CD14-positive monocyte (primary cell): ENCODE measurements at regions not wholly inside any gene's neighbourhood (a gene's known extent, or its start where the extent isn't known, plus 50 kb on each side); places are given as distances from the start of the nearest gene placed in this dataset.

ENCODE experiments used
- DNase-seq, 3 donors: peaks; one replicate each; pipeline ENCODE4 v3.0.0-alpha.2; 2011 to 2022
- H2AFZ ChIP-seq: 2 replicates; pipeline ENCODE4 v1.6.0; 2012; ENCODE audit warnings: mild to moderate bottlenecking, low read depth, low read length, inconsistent platforms; ENCODE audit not compliant: insufficient read depth, poor library complexity, severe bottlenecking
- H3K27ac ChIP-seq, 2 donors: 1 replicate in 1 of 2; 2 replicates in 1 of 2; pipeline ENCODE4 v1.5.1; 2012 to 2013; ENCODE audit warnings: low read length in 2 of 2, control low read depth in 1 of 2, inconsistent platforms in 1 of 2, low read depth in 1 of 2, mild to moderate bottlenecking in 1 of 2
- H3K27me3 ChIP-seq, 2 donors: one replicate each; pipeline versions ENCODE4 v1.6.0 to v1.6.1; 2011 to 2013; ENCODE audit warnings: low read length in 2 of 2; ENCODE audit not compliant: control insufficient read depth in 2 of 2, insufficient read depth in 2 of 2
- H3K36me3 ChIP-seq, 2 donors: replicated peaks in 1 of 2; 1 replicate in 1 of 2; 2 replicates in 1 of 2; pipeline versions ENCODE4 v1.5.1 to v1.6.1; 2012 to 2013; ENCODE audit warnings: low read length in 2 of 2, control low read depth in 1 of 2, inconsistent platforms in 1 of 2, mild to moderate bottlenecking in 1 of 2; ENCODE audit not compliant: insufficient read depth in 2 of 2, control insufficient read depth in 1 of 2
- H3K4me1 ChIP-seq, 2 donors: 1 replicate in 1 of 2; 2 replicates in 1 of 2; pipeline versions ENCODE4 v1.5.1 to v1.6.1; 2012 to 2013; ENCODE audit warnings: low read length in 2 of 2, control low read depth in 1 of 2, inconsistent platforms in 1 of 2, mild to moderate bottlenecking in 1 of 2, moderate library complexity in 1 of 2; ENCODE audit not compliant: insufficient read depth in 2 of 2, control insufficient read depth in 1 of 2
- H3K4me2 ChIP-seq: replicated peaks from 2 replicates; pipeline ENCODE3; 2012; ENCODE audit warnings: low read length, moderate library complexity, mild to moderate bottlenecking; ENCODE audit not compliant: poor library complexity, severe bottlenecking; ENCODE audit errors: extremely low read depth
- H3K4me3 ChIP-seq, 3 experiments: fragments of 200-600 bp in 1 of 3; sonication (generic) in 1 of 3; replicated peaks in 1 of 3; 1 replicate in 2 of 3; 2 replicates in 1 of 3; pipeline ENCODE4 v1.5.1; 2011 to 2013; ENCODE audit warnings: low read length in 3 of 3, mild to moderate bottlenecking in 3 of 3, control low read depth in 2 of 3, low read depth in 2 of 3, inconsistent platforms in 1 of 3, moderate library complexity in 1 of 3
- H3K79me2 ChIP-seq: 2 replicates; pipeline ENCODE4 v1.6.0; 2012; ENCODE audit warnings: mild to moderate bottlenecking, control low read depth, inconsistent platforms, low read length, moderate library complexity; ENCODE audit not compliant: insufficient read depth
- H3K9ac ChIP-seq: 2 replicates; pipeline ENCODE4 v1.6.0; 2017; ENCODE audit warnings: low read length, mild to moderate bottlenecking; ENCODE audit not compliant: insufficient read depth, poor library complexity, severe bottlenecking
- H3K9me3 ChIP-seq, 2 donors: replicated peaks in 1 of 2; 1 replicate in 1 of 2; 2 replicates in 1 of 2; pipeline versions ENCODE4 v1.5.1 to v1.6.1; 2012 to 2013; ENCODE audit warnings: low read length in 2 of 2, control low read depth in 1 of 2; ENCODE audit not compliant: control insufficient read depth in 1 of 2, insufficient read depth in 1 of 2
- H4K20me1 ChIP-seq: 2 replicates; pipeline ENCODE4 v1.6.0; 2012; ENCODE audit warnings: mild to moderate bottlenecking, low read length, control low read depth, moderate library complexity; ENCODE audit not compliant: insufficient read depth
- H3K27ac Mint-ChIP-seq, 7 donors: one replicate each; pipeline ENCODE4 v1.8.0; 2020; ENCODE audit warnings: mild to moderate bottlenecking in 7 of 7, mixed read lengths in 7 of 7, moderate library complexity in 6 of 7, inconsistent platforms in 2 of 7
- H3K27me3 Mint-ChIP-seq, 3 donors: one replicate each; pipeline ENCODE4 v1.8.0; 2021 to 2022; ENCODE audit warnings: low read depth in 3 of 3, mild to moderate bottlenecking in 3 of 3, mixed read lengths in 3 of 3, moderate library complexity in 3 of 3, inconsistent platforms in 1 of 3
- H3K36me3 Mint-ChIP-seq, 2 donors: one replicate each; pipeline ENCODE4 v1.8.0; 2020; ENCODE audit warnings: mixed read lengths in 2 of 2, inconsistent platforms in 1 of 2, mild to moderate bottlenecking in 1 of 2
- H3K4me1 Mint-ChIP-seq: one replicate; pipeline ENCODE4 v1.8.0; 2020; ENCODE audit warnings: mild to moderate bottlenecking, mixed read lengths
- H3K4me3 Mint-ChIP-seq, 2 donors: one replicate each; pipeline ENCODE4 v1.8.0; 2020; ENCODE audit warnings: mild to moderate bottlenecking in 2 of 2, mixed read lengths in 2 of 2, moderate library complexity in 1 of 2
- H3K9me3 Mint-ChIP-seq, 7 donors: one replicate each; pipeline ENCODE4 v1.8.0; 2020 to 2022; ENCODE audit warnings: mixed read lengths in 7 of 7, mild to moderate bottlenecking in 6 of 7, moderate library complexity in 6 of 7, inconsistent platforms in 2 of 7
- CTCF ChIP-seq: fragments of 200-600 bp; IDR thresholded peaks from one replicate; pipeline ENCODE4 v1.8.0; 2022; ENCODE audit warnings: antibody characterized with exemption, mild to moderate bottlenecking
- WGBS: methylation state at CpG from one replicate; pipeline ENCODE4 v1.1.5; 2013; ENCODE audit warnings: missing lambda C conversion rate; ENCODE audit not compliant: insufficient coverage; 5-methylcytosine and 5-hydroxymethylcytosine counted together
- intact Hi-C, 2 donors: fragments of 100-400 bp; cut with micrococcal nuclease; formaldehyde crosslinking; loops; one replicate each; pipeline versions ENCODE4 v1.15.0 to v1.15.1; 2023

GRCh38 chr2:15702452-15702851, 110.8 kb downstream of the DDX1 start:
- 95% methylated on average over 3 of the region's 4 CpGs for WGBS
- no peak overlapping the region for H3K9ac ChIP-seq
- DNase-seq, result no peak
- no peaks in the 10 kb centered on the region for H3K79me2 ChIP-seq
- H2AFZ ChIP-seq, result no peak overlapping the region
- no peaks in the 10 kb centered on the region for H3K36me3 ChIP-seq
- H3K36me3 Mint-ChIP-seq, result no peaks in the 10 kb centered on the region
- H3K4me2 ChIP-seq, result no peak overlapping the region
- H3K4me3 ChIP-seq, result no peak overlapping the region
- no peak overlapping the region for H3K4me3 Mint-ChIP-seq
- H4K20me1 ChIP-seq, result no peaks in the 10 kb centered on the region
- H3K4me1 Mint-ChIP-seq, result no peaks in the 10 kb centered on the region
- peaks cover 2 to 3% (median 2%) of the 10 kb centered on the region in 3 donors for H3K27me3 Mint-ChIP-seq
- no peaks in the 10 kb centered on the region for H3K27me3 ChIP-seq
- TF ChIP-seq CTCF, result no peak
- no peaks in the 10 kb centered on the region for H3K9me3 ChIP-seq
- H3K27ac ChIP-seq, result no peak overlapping the region
- H3K27ac Mint-ChIP-seq, result no peak overlapping the region
- H3K4me1 ChIP-seq, result no peaks in the 10 kb centered on the region
- intact Hi-C loops, result no loop called here
- H3K9me3 Mint-ChIP-seq, result peaks cover 0 to 8% (median 2%) of the 10 kb centered on the region in 7 donors

GRCh38 chr2:15703365-15703869, 111.7 kb downstream of the DDX1 start:
- no peaks in the 10 kb centered on the region for H3K27me3 ChIP-seq
- no peaks in the 10 kb centered on the region for H3K4me1 ChIP-seq
- peaks cover 0 to 8% (median 2%) of the 10 kb centered on the region in 7 donors for H3K9me3 Mint-ChIP-seq
- H3K36me3 Mint-ChIP-seq, result no peaks in the 10 kb centered on the region
- intact Hi-C loops, result no loop called here
- no peak overlapping the region for H3K4me3 ChIP-seq
- H4K20me1 ChIP-seq, result no peaks in the 10 kb centered on the region
- H3K79me2 ChIP-seq, result no peaks in the 10 kb centered on the region
- no peak overlapping the region for H3K27ac ChIP-seq
- peaks cover 2 to 3% (median 3%) of the 10 kb centered on the region in 3 donors for H3K27me3 Mint-ChIP-seq
- H3K4me3 Mint-ChIP-seq, result no peak overlapping the region
- H3K9ac ChIP-seq, result no peak overlapping the region
- no CpG with 5 or more reads among the region's 1 CpG for WGBS
- no peak for TF ChIP-seq CTCF
- H3K4me2 ChIP-seq, result no peak overlapping the region
- DNase-seq, result no peak
- H3K4me1 Mint-ChIP-seq, result no peaks in the 10 kb centered on the region
- H2AFZ ChIP-seq, result no peak overlapping the region
- peak overlapping the region in 1 of 7 donors; percentile 43 for H3K27ac Mint-ChIP-seq
- H3K9me3 ChIP-seq, result no peaks in the 10 kb centered on the region
- no peaks in the 10 kb centered on the region for H3K36me3 ChIP-seq
